22Rv1 (cell line): ENCODE measurements at regions not wholly inside any gene's neighbourhood (a gene's known extent, or its start where the extent isn't known, plus 50 kb on each side); places are given as distances from the start of the nearest gene placed in this dataset.

Experiments used
- ZFX ChIP-seq: fragments of 450-650 bp; IDR thresholded peaks from 2 replicates; pipeline ENCODE4 v1.6.1; 2017; ENCODE audit warnings: antibody characterized with exemption, borderline replicate concordance
- TF ChIP-seq, protein P1 (sequence below): fragments of 450-650 bp; IDR thresholded peaks from 2 replicates; pipeline ENCODE4 v1.5.1; 2017; ENCODE audit warnings: mild to moderate bottlenecking

DNA sequence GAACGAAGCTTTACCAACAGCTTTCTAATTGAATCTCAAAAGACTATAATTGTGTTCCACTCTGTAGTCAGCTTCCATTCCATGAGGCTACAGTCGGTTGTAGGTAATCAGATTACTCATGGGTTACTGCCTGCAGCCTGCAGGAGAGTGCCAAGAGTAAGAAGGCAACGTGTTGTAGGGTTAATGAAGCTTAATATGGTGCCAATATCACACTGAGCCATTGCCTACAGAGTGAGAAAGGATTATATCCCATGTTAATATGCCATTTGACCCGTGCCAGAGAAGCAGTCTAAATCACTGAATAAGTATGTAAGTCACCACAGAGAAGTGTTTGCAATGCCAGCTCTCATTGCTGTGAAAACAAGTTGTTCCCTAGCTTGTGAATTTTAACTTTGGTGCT is 734.5 kb upstream of the ACVR2A start:
- TF ChIP-seq, protein P1, sequence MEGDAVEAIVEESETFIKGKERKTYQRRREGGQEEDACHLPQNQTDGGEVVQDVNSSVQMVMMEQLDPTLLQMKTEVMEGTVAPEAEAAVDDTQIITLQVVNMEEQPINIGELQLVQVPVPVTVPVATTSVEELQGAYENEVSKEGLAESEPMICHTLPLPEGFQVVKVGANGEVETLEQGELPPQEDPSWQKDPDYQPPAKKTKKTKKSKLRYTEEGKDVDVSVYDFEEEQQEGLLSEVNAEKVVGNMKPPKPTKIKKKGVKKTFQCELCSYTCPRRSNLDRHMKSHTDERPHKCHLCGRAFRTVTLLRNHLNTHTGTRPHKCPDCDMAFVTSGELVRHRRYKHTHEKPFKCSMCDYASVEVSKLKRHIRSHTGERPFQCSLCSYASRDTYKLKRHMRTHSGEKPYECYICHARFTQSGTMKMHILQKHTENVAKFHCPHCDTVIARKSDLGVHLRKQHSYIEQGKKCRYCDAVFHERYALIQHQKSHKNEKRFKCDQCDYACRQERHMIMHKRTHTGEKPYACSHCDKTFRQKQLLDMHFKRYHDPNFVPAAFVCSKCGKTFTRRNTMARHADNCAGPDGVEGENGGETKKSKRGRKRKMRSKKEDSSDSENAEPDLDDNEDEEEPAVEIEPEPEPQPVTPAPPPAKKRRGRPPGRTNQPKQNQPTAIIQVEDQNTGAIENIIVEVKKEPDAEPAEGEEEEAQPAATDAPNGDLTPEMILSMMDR, result no peak
- TF ChIP-seq ZFX, result no peak
